ENCODE measurements at regions not wholly inside any gene's neighbourhood (a gene's known extent, or its start where the extent isn't known, plus 50 kb on each side); places are given as distances from the start of the nearest gene placed in this dataset.

DNA sequence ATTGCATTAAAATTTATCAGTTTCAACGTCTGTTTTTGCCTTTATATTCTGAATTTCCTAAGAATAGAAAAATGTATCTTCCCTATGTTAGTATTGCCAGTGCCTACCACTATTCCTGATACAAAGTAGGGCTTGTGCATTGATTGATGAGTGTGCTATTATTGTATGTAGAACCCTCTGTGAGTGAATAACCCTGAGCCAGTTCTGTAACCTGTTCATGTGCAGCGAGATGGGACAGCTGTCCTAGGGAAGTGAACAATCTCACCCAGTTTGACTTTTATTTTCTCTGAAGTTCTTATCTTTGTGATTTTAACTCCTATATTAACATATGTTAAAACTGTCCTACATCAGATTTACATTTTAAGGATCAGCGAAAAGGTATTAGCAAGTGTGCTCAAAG is 178.4 kb upstream of the ADO start:
- Histone ChIP-seq H2AFZ (ENCODE audit: control insufficient read depth, low read length) (no peak overlapping the region), H3K27ac (ENCODE audit: control insufficient read depth, insufficient read depth, low read length) (no peak overlapping the region), H3K4me1 (ENCODE audit: control insufficient read depth, extremely low read depth, insufficient read depth, low read length) (peaks cover 5% of the 10 kb centered on the region), H3K4me2 (ENCODE audit: control insufficient read depth, extremely low read depth, insufficient read depth, low read depth, low read length) (no peak overlapping the region), H3K79me2 (ENCODE audit: control insufficient read depth, insufficient read depth, low read length) (no peaks in the 10 kb centered on the region), H3K9me3 (ENCODE audit: control insufficient read depth, low read depth, low read length) (no peaks in the 10 kb centered on the region), H3K9ac (ENCODE audit: control insufficient read depth, extremely low read depth, insufficient read depth, low read length) (no peak overlapping the region), H4K20me1 (ENCODE audit: control insufficient read depth, extremely low read depth, insufficient read depth, low read length) (no peaks in the 10 kb centered on the region), H3K9me1 (ENCODE audit: control insufficient read depth, extremely low read depth, insufficient read depth, low read length) (no peaks in the 10 kb centered on the region), H3K27me3 (ENCODE audit: control insufficient read depth, extremely low read depth, insufficient read depth, low read length) (no peaks in the 10 kb centered on the region), H3K4me3 (ENCODE audit: control insufficient read depth in 2 of 3, extremely low read depth in 1 of 3, insufficient read depth in 2 of 3, low read depth in 1 of 3, low read length in 3 of 3) (no peak overlapping the region), H3K36me3 (ENCODE audit: control insufficient read depth in 2 of 2, extremely low read depth in 1 of 2, insufficient read depth in 2 of 2, low read length in 2 of 2) (no peaks in the 10 kb centered on the region)
- dilution Hi-C loops (cut with MboI; ENCODE audit: extremely low pct_ligation_motif_present, low sequenced_read_pairs), result no loop called here
- TF ChIP-seq, protein P1, sequence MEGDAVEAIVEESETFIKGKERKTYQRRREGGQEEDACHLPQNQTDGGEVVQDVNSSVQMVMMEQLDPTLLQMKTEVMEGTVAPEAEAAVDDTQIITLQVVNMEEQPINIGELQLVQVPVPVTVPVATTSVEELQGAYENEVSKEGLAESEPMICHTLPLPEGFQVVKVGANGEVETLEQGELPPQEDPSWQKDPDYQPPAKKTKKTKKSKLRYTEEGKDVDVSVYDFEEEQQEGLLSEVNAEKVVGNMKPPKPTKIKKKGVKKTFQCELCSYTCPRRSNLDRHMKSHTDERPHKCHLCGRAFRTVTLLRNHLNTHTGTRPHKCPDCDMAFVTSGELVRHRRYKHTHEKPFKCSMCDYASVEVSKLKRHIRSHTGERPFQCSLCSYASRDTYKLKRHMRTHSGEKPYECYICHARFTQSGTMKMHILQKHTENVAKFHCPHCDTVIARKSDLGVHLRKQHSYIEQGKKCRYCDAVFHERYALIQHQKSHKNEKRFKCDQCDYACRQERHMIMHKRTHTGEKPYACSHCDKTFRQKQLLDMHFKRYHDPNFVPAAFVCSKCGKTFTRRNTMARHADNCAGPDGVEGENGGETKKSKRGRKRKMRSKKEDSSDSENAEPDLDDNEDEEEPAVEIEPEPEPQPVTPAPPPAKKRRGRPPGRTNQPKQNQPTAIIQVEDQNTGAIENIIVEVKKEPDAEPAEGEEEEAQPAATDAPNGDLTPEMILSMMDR (optimal IDR thresholded peaks at IDR 0.05 in 1 of 3, IDR thresholded peaks at IDR 0.05 in 1 of 3, conservative IDR thresholded peaks at IDR 0.05 in 1 of 3; ENCODE audit: extremely low read depth in 1 of 3, insufficient read depth in 2 of 3, low read length in 3 of 3), result no peak
- TF ChIP-seq EZH2 (IDR thresholded peaks at IDR 0.05; ENCODE audit: low read length), result no peak
- FAIRE-seq, result no peak
- DNase-seq (ENCODE audit: low read depth, low spot score), result no peak

DNA sequence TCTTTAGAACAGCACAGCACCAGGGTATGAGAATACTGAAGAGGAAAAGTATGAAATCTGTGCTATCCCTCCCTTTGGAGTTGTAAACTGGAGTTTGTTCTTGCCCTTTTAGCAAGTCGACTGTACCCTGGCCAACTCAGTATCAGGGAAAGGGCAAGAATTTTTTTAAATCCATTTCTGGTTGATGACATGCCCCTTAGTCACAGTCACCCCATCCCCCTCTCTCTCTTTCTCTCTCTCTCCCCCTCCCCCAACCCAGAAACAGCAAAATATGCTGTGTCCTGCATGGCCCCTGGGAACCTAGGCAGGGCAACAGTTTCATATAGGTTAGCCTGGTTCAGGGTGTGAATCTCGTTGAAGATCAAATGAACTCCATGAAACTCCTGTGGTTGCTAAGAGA is 177.7 kb upstream of the ADO start:
- Histone ChIP-seq H4K20me1 (ENCODE audit: control insufficient read depth, extremely low read depth, insufficient read depth, low read length) (no peaks in the 10 kb centered on the region), H3K9me3 (ENCODE audit: control insufficient read depth, low read depth, low read length) (no peaks in the 10 kb centered on the region), H3K79me2 (ENCODE audit: control insufficient read depth, insufficient read depth, low read length) (no peaks in the 10 kb centered on the region), H3K4me1 (ENCODE audit: control insufficient read depth, extremely low read depth, insufficient read depth, low read length) (peaks cover 5% of the 10 kb centered on the region), H3K27me3 (ENCODE audit: control insufficient read depth, extremely low read depth, insufficient read depth, low read length) (no peaks in the 10 kb centered on the region), H3K9ac (ENCODE audit: control insufficient read depth, extremely low read depth, insufficient read depth, low read length) (no peak overlapping the region), H3K4me2 (ENCODE audit: control insufficient read depth, extremely low read depth, insufficient read depth, low read depth, low read length) (no peak overlapping the region), H3K27ac (ENCODE audit: control insufficient read depth, insufficient read depth, low read length) (no peak overlapping the region), H2AFZ (ENCODE audit: control insufficient read depth, low read length) (no peak overlapping the region), H3K4me3 (ENCODE audit: control insufficient read depth in 2 of 3, extremely low read depth in 1 of 3, insufficient read depth in 2 of 3, low read depth in 1 of 3, low read length in 3 of 3) (no peak overlapping the region), H3K9me1 (ENCODE audit: control insufficient read depth, extremely low read depth, insufficient read depth, low read length) (no peaks in the 10 kb centered on the region), H3K36me3 (ENCODE audit: control insufficient read depth in 2 of 2, extremely low read depth in 1 of 2, insufficient read depth in 2 of 2, low read length in 2 of 2) (no peaks in the 10 kb centered on the region)
- dilution Hi-C loops (cut with MboI; ENCODE audit: extremely low pct_ligation_motif_present, low sequenced_read_pairs), result no loop called here
- TF ChIP-seq EZH2 (IDR thresholded peaks at IDR 0.05; ENCODE audit: low read length), result no peak
- TF ChIP-seq, protein P1 (optimal IDR thresholded peaks at IDR 0.05 in 1 of 3, IDR thresholded peaks at IDR 0.05 in 1 of 3, conservative IDR thresholded peaks at IDR 0.05 in 1 of 3; ENCODE audit: extremely low read depth in 1 of 3, insufficient read depth in 2 of 3, low read length in 3 of 3), result no peak
- DNase-seq (ENCODE audit: low read depth, low spot score) (no peak), FAIRE-seq (no peak)
